ENCODE measurements at regions not wholly inside any gene's neighbourhood (a gene's known extent, or its start where the extent isn't known, plus 50 kb on each side); places are given as distances from the start of the nearest gene placed in this dataset.

- H3K79me2 ChIP-seq (replicated peaks; ENCODE audit: insufficient read depth, low read length) = no peaks in the 10 kb centered on the region
- TF ChIP-seq SMC3 (conservative IDR thresholded peaks at IDR 0.05; ENCODE audit: poor library complexity) (no peak), RAD21 (conservative IDR thresholded peaks at IDR 0.05) (no peak), EP300 (conservative IDR thresholded peaks at IDR 0.05; ENCODE audit: poor library complexity, severe bottlenecking) (no peak), EZH2 (IDR thresholded peaks at IDR 0.05; ENCODE audit: borderline replicate concordance, insufficient read depth, low read length, poor library complexity, severe bottlenecking) (no peak), MXI1 (conservative IDR thresholded peaks at IDR 0.05; ENCODE audit: poor library complexity, severe bottlenecking) (no peak), CTCF (IDR thresholded peaks at IDR 0.05; ENCODE audit: poor library complexity, severe bottlenecking) (no peak), POLR2AphosphoS5 (IDR thresholded peaks at IDR 0.05) (no peak), TAF1 (IDR thresholded peaks at IDR 0.05; ENCODE audit: low read depth) (no peak), REST (IDR thresholded peaks at IDR 0.05; ENCODE audit: borderline replicate concordance) (no peak)
- no peak overlapping the region for H3K9ac ChIP-seq (ENCODE audit: low read length)
- no peaks in the 10 kb centered on the region for H3K9me2 ChIP-seq (ENCODE audit: insufficient read depth, low read length)
- no peak overlapping the region for H3K4me3 ChIP-seq (ENCODE audit: low read length)
- H2AFZ ChIP-seq (ENCODE audit: low read depth, low read length) = no peak overlapping the region
- H3K9me3 ChIP-seq (ENCODE audit: low read length) = no peaks in the 10 kb centered on the region
- H3K27ac ChIP-seq (ENCODE audit: low read length) = no peak overlapping the region
- H3F3A ChIP-seq (ENCODE audit: insufficient read depth, low read length, poor library complexity, severe bottlenecking) = no peaks in the 10 kb centered on the region
- H3K4me2 ChIP-seq (ENCODE audit: low read length) = no peak overlapping the region
- H3K36me3 ChIP-seq (ENCODE audit: insufficient read depth, low read length) = no peaks in the 10 kb centered on the region
- H3K27me3 ChIP-seq (ENCODE audit: insufficient read depth, low read depth, low read length) = no peaks in the 10 kb centered on the region
- H4K20me1 ChIP-seq (ENCODE audit: insufficient read depth) = no peaks in the 10 kb centered on the region
Measured at GRCh38 chr6:80886475-80886874, 780.0 kb downstream of the BCKDHB start.

GRCh38 chr6:80872951-80873308 lies 766.5 kb downstream of the BCKDHB start:
- no peak for TF ChIP-seq TAF1 (IDR thresholded peaks at IDR 0.05; ENCODE audit: low read depth)
- TF ChIP-seq CTCF (IDR thresholded peaks at IDR 0.05; ENCODE audit: poor library complexity, severe bottlenecking) = no peak
- no peak for TF ChIP-seq SMC3 (conservative IDR thresholded peaks at IDR 0.05; ENCODE audit: poor library complexity)
- no peak for TF ChIP-seq EP300 (conservative IDR thresholded peaks at IDR 0.05; ENCODE audit: poor library complexity, severe bottlenecking)
- TF ChIP-seq POLR2AphosphoS5 (IDR thresholded peaks at IDR 0.05) = no peak
- TF ChIP-seq MXI1 (conservative IDR thresholded peaks at IDR 0.05; ENCODE audit: poor library complexity, severe bottlenecking) = no peak
- TF ChIP-seq EZH2 (IDR thresholded peaks at IDR 0.05; ENCODE audit: borderline replicate concordance, insufficient read depth, low read length, poor library complexity, severe bottlenecking) = no peak
- no peak for TF ChIP-seq RAD21 (conservative IDR thresholded peaks at IDR 0.05)
- TF ChIP-seq REST (IDR thresholded peaks at IDR 0.05; ENCODE audit: borderline replicate concordance) = no peak

More at GRCh38 chr6:80872951-80873308, 766.5 kb downstream of the BCKDHB start:
- H3K9me2 ChIP-seq (ENCODE audit: insufficient read depth, low read length) = no peaks in the 10 kb centered on the region
- H2AFZ ChIP-seq (ENCODE audit: low read depth, low read length) = no peak overlapping the region
- no peaks in the 10 kb centered on the region for H3F3A ChIP-seq (ENCODE audit: insufficient read depth, low read length, poor library complexity, severe bottlenecking)
- H3K27ac ChIP-seq (ENCODE audit: low read length) = no peak overlapping the region
- no peaks in the 10 kb centered on the region for H3K27me3 ChIP-seq (ENCODE audit: insufficient read depth, low read depth, low read length)
- no peak overlapping the region for H3K4me3 ChIP-seq (ENCODE audit: low read length)
- no peak overlapping the region for H3K9ac ChIP-seq (ENCODE audit: low read length)
- H3K79me2 ChIP-seq (replicated peaks; ENCODE audit: insufficient read depth, low read length) = no peaks in the 10 kb centered on the region
- no peaks in the 10 kb centered on the region for H3K36me3 ChIP-seq (ENCODE audit: insufficient read depth, low read length)
- no peaks in the 10 kb centered on the region for H3K9me3 ChIP-seq (ENCODE audit: low read length)
- no peaks in the 10 kb centered on the region for H4K20me1 ChIP-seq (ENCODE audit: insufficient read depth)
- H3K4me2 ChIP-seq (ENCODE audit: low read length) = no peak overlapping the region
